ENCODE measurements at regions not wholly inside any gene's neighbourhood (a gene's known extent, or its start where the extent isn't known, plus 50 kb on each side); places are given as distances from the start of the nearest gene placed in this dataset.

GRCh38 chr16:86347916-86348555, 162.3 kb upstream of the FOXF1 start:
- TF ChIP-seq CTCF (optimal IDR thresholded peaks at IDR 0.05 in 1 of 3, IDR thresholded peaks at IDR 0.05 in 1 of 3, conservative IDR thresholded peaks at IDR 0.05 in 1 of 3; ENCODE audit: extremely low read depth in 1 of 3, insufficient read depth in 2 of 3, low read length in 3 of 3) (no peak), EZH2 (IDR thresholded peaks at IDR 0.05; ENCODE audit: low read length) (no peak)

Data from keratinocyte (primary cell).